NCI-H2227 treated with DMSO at 0.1 percent for 48 hours (cell line): ENCODE measurements at regions not wholly inside any gene's neighbourhood (a gene's known extent, or its start where the extent isn't known, plus 50 kb on each side); places are given as distances from the start of the nearest gene placed in this dataset.
"Not testable (repeated sequence)": the region's sequence is repeated elsewhere in the genome, so short reads cannot be mapped to it uniquely, and the experiment has no call there.

ENCODE experiments used
- DNase-seq: peaks from one replicate; lab custom pipeline; 2025; lab: John Stamatoyannopoulos, UW

- DNase-seq, result not testable (repeated sequence)
Observed at GRCh38 chr4:67412153-67412712, 133.1 kb downstream of the CENPC start.

- DNase-seq, result no peak
Observed at GRCh38 chr4:67403342-67403741, 142.0 kb downstream of the CENPC start.

- DNase-seq, result no peak
Observed at GRCh38 chr4:67401902-67402301, 143.4 kb downstream of the CENPC start.

GRCh38 chr4:67397931-67398330 lies 147.4 kb downstream of the CENPC start:
- no peak for DNase-seq

- DNase-seq, result no peak
Observed at GRCh38 chr4:67397031-67397430, 148.3 kb downstream of the CENPC start.

- no peak for DNase-seq
Observed at GRCh38 chr4:67396008-67396407, 149.3 kb downstream of the CENPC start.

- no peak for DNase-seq
Observed at GRCh38 chr4:67394879-67395278, 150.4 kb downstream of the CENPC start.

- DNase-seq, result peak; percentile 3
Observed at GRCh38 chr4:67393699-67394281, 151.5 kb downstream of the CENPC start.

GRCh38 chr4:67393007-67393406 lies 152.3 kb downstream of the CENPC start:
- no peak for DNase-seq

- not testable (repeated sequence) for DNase-seq
Observed at GRCh38 chr4:67381406-67381804, 163.9 kb downstream of the CENPC start.

GRCh38 chr4:67380702-67381405 lies 164.4 kb downstream of the CENPC start:
- not testable (repeated sequence) for DNase-seq

GRCh38 chr4:67380154-67380553 lies 165.1 kb downstream of the CENPC start:
- no peak for DNase-seq

- DNase-seq, result no peak
Observed at GRCh38 chr4:67375291-67375690, 170.0 kb downstream of the CENPC start.

GRCh38 chr4:67371615-67372014 lies 173.7 kb downstream of the CENPC start:
- DNase-seq, result no peak

GRCh38 chr4:67366311-67366861 lies 178.9 kb downstream of the CENPC start:
- DNase-seq, result no peak

- DNase-seq, result no peak
Observed at GRCh38 chr4:67365661-67366245, 179.6 kb downstream of the CENPC start.

- DNase-seq, result no peak
Observed at GRCh38 chr4:67355806-67356205, 189.5 kb downstream of the CENPC start.

- DNase-seq, result no peak
Observed at GRCh38 chr4:67346654-67347053, 198.6 kb downstream of the CENPC start.

- no peak for DNase-seq
Observed at GRCh38 chr4:67344594-67345380, 200.5 kb downstream of the CENPC start.

GRCh38 chr4:67343199-67343598 lies 202.1 kb downstream of the CENPC start:
- no peak for DNase-seq

GRCh38 chr4:67342291-67342690 lies 203.0 kb downstream of the CENPC start:
- DNase-seq, result no peak

GRCh38 chr4:67333664-67334063 lies 211.6 kb downstream of the CENPC start:
- DNase-seq, result no peak
